Suppressor macrophage treated with lipopolysaccharide for 4 hours (primary cell): ENCODE measurements at regions not wholly inside any gene's neighbourhood (a gene's known extent, or its start where the extent isn't known, plus 50 kb on each side); places are given as distances from the start of the nearest gene placed in this dataset.
"Not testable (repeated sequence)": the region's sequence is repeated elsewhere in the genome, so short reads cannot be mapped to it uniquely, and the experiment has no call there.

Source experiments
- DNase-seq: peaks from one replicate; pipeline ENCODE4 v3.0.0-alpha.2; 2020

DNA sequence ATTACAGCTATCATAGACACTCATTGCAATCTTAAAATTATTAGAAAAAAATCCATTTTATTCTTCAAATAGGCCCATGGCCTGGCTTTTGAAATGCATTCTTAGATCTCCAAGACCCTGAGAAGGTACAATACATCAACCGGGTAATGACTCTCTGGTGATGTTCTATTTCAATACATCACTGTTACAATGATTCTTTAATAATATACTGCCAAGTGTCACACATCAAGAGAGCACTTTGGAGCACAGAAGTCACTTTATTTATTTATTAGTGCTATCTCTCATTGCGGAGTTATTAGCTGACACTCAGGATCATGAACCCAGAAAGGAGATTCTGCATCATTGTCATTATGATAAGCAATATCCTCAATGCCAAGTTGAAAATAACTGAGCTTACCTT lies 748.5 kb upstream of the MBL2 start:
- DNase-seq: no peak

DNA sequence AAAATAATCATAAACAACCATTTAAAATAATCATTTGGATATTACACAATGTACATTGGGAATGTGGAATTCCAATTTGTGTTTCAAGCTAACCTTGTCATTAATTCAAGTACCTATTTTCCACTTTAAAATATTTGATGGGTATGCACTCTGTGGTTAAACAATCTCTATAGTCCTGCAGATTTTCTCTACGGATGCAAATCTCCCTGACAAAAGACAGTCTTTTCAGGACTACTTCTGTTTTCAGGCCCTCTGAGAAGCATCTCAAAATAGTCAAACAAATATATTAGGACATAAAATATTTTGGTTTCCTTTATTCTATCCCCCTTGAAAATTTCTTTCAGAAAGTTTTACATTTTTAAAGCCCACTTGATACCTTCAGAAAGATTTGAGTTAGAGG lies 735.6 kb upstream of the MBL2 start:
- no peak for DNase-seq

- not testable (repeated sequence) for DNase-seq
Observed at GRCh38 chr10:53504492-53504891, 731.9 kb upstream of the MBL2 start.

DNA sequence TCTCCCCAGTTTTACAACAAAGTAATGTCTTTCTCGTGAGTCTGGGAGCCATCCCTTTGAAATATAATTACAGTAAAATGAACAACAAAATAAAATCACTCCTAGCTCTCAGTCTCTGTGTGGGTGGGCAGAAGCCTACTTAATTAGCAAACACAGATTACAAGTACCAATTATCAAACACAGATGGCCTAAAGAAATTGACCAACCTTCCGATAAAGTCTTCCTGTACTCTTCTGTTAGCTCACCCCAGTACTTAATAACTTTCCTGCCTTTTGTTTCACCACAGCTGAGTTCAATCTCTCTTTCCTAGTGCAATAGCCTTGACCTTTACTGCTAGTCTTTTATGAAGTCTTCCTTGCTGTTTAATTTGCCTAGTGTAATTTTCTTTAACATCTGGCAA lies 719.2 kb upstream of the MBL2 start:
- DNase-seq: no peak

DNA sequence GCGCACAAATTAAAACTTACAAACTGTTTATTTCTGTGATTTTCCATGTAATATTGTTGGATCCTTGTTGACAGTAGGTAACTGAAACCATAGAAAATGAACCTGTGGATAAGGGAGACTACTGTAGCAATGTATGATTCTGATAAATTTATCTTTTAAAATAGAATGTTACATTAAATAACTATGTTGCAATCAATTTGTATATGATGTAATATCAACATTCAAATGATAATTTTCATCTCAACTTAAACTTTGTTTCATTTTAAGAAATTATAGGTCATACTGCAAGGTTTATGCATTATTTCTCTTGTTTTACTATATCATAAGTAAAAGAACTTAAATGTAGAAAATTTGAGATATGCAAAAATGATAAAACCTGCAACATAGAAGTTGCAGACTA lies 718.0 kb upstream of the MBL2 start:
- no peak for DNase-seq

GRCh38 chr10:53489335-53490182 lies 717.0 kb upstream of the MBL2 start:
- no peak for DNase-seq

GRCh38 chr10:53487019-53487983 lies 714.7 kb upstream of the MBL2 start:
- DNase-seq: no peak

GRCh38 chr10:53485422-53485821 lies 712.8 kb upstream of the MBL2 start:
- DNase-seq: not testable (repeated sequence)

DNA sequence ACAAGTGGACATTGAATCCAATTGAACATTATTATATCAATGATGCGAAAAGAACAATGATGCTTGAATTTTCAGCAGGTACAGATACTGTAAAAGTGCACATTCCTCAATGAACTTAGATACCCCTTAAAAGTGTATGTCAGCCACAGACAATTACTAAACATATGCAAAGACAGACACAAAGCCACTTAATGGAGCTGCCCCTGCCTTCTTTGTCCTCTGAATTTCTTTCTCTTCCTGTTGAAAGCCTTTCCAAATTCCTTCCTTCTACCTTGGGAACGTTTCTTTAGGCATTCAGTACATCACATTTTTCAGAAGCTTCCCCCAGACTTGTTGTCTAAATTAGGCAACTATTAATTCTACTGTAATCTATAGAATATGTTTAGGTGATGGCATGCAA lies 706.8 kb upstream of the MBL2 start:
- DNase-seq: no peak

DNA sequence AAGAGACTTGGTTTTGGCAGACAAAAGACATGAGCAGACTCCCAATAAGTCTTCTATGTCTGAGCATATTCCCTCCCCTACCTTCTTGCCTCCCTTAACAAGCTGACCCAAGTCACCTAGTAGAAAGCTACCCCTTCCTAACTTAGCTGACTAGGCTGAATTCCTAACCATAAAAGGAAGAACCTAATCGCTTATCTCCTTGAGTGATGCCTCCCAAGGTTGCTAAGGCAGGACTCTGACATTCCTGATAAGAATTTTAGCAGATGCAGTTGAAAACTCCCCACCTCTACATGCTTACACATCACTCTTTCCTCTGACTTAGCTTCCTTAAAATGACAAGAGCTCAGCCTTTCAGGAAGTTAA lies 704.7 kb upstream of the MBL2 start:
- no peak for DNase-seq

- DNase-seq: no peak
Observed at GRCh38 chr10:53476650-53477312, 704.2 kb upstream of the MBL2 start.

GRCh38 chr10:53469383-53469782 lies 696.8 kb upstream of the MBL2 start:
- no peak for DNase-seq

DNA sequence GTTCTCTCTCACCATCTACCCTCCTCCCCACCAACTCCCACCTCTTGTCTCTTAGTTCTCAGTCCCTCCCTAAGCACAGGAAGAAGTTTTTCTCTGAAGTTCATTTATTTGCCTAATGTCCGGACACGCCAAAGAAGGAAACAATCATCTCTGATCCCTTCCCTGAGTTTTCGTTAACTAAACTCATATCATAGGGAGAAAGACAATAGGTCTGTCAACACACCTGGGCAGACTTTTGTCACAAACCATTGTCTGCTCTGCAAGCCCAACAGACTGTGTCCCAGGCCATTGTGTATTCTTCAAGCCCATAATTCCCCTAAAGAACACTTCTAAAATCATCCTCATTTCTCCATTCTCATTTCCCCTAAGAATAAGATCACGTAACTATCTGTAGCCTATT lies 691.0 kb upstream of the MBL2 start:
- no peak for DNase-seq

- no peak for DNase-seq
Observed at GRCh38 chr10:53458007-53458406, 685.4 kb upstream of the MBL2 start.

GRCh38 chr10:53453196-53453595 lies 680.6 kb upstream of the MBL2 start:
- DNase-seq: no peak

GRCh38 chr10:53447576-53447975 lies 675.0 kb upstream of the MBL2 start:
- DNase-seq: no peak

DNA sequence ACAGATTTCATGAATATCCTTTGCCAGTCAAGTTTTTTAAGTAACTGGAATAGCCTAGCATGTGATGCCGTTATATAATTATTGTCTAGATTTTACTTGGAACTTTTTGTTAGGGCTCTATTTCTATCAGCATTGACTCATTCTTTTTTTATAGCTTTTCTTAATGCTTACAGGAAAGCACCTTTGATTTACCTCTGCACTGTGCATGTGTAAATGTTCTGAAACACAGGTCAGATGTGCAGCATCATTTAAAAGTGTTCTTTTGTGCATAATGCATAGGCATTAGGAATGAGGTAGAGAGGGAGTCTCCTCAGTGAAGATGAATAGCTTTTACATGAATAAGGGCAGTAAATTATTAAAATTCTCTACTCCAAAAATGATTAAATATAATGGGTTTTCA lies 669.3 kb upstream of the MBL2 start:
- DNase-seq: no peak

DNA sequence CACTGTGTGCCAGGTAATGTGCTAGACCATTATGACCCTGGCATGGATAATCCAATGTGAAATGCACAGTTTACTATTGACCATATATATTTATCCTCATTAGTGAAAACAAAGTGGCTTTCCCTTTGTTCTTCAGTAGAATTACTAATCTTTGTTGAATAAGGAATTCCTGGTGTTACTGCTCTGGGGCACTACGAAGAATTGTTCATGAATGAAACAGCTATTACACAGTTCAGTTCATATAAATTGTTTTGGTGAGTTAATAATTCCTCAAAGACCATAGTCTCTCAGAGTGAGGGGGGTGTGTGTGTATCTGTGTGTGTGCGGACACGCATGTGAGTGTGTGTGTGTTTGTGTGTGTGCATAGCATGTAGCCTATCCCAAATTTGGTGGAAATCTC lies 668.0 kb upstream of the MBL2 start:
- DNase-seq: no peak

GRCh38 chr10:53439075-53439474 lies 666.5 kb upstream of the MBL2 start:
- not testable (repeated sequence) for DNase-seq

DNA sequence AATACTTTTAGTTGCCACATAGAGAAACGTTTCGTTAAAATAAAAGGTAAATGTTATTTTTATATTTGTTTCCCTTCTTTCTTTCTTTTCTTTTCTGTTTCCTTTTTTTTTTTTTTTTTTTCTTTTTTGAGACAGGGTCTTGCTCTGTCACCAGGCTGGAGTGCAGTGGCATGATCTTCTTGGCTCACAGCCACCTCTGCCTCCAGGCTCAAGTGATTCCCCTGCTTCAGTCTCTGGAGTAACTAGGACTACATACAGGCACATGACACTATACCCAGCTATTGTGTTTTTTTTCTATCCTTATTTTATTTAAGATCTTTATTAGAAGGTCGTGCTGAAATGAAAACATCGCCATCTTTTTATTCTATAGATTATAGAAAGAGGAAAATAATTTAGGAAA lies 661.8 kb upstream of the MBL2 start:
- no peak for DNase-seq

DNA sequence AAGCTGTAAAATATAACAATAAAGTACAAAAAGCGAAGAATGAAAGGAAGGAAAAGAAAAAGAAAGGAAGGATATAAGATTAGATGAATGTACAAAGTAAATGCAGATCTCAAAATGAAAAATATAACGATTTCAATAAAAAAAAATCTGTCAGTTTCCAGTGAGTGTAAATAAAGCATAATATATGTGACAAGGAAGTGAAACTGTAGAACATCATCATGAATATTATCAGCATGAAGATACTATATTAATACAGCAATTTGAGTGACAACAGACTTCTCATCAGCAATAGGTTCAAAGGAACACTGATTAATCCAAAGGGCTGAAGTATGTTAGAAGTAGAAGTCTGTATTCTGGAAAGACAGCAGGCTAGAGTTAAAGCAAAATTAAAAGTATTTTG lies 659.5 kb upstream of the MBL2 start:
- DNase-seq: no peak

- DNase-seq: no peak
Observed at GRCh38 chr10:53430974-53431373, 658.4 kb upstream of the MBL2 start.

- DNase-seq: no peak
Observed at GRCh38 chr10:53430127-53430891, 657.7 kb upstream of the MBL2 start.
